Endothelial cell (in vitro differentiated cells): ENCODE measurements at regions not wholly inside any gene's neighbourhood (a gene's known extent, or its start where the extent isn't known, plus 50 kb on each side); places are given as distances from the start of the nearest gene placed in this dataset.

ENCODE experiments used
- DNase-seq: peaks from one replicate; pipeline ENCODE4 v3.0.0; 2021; ENCODE audit warnings: low spot score
- H3K27ac Mint-ChIP-seq: one replicate; pipeline ENCODE4 v1.8.0; 2021; ENCODE audit warnings: mixed read lengths, inconsistent platforms; ENCODE audit not compliant: unreplicated experiment
- H3K27me3 Mint-ChIP-seq: one replicate; pipeline ENCODE4 v1.8.0; 2021; ENCODE audit warnings: mild to moderate bottlenecking, moderate library complexity, mixed read lengths, inconsistent platforms; ENCODE audit not compliant: unreplicated experiment
- H3K36me3 Mint-ChIP-seq: one replicate; pipeline ENCODE4 v1.8.0; 2021; ENCODE audit warnings: mild to moderate bottlenecking, low read depth, mixed read lengths, inconsistent platforms; ENCODE audit not compliant: unreplicated experiment
- H3K4me1 Mint-ChIP-seq: one replicate; pipeline ENCODE4 v1.8.0; 2021; ENCODE audit warnings: mild to moderate bottlenecking, mixed read lengths, inconsistent platforms; ENCODE audit not compliant: unreplicated experiment
- H3K4me3 Mint-ChIP-seq: one replicate; pipeline ENCODE4 v1.8.0; 2021; ENCODE audit warnings: mild to moderate bottlenecking, mixed read lengths, inconsistent platforms; ENCODE audit not compliant: unreplicated experiment
- H3K9me3 Mint-ChIP-seq: one replicate; pipeline ENCODE4 v1.8.0; 2021; ENCODE audit warnings: mixed read lengths, inconsistent platforms; ENCODE audit not compliant: unreplicated experiment
- TF ChIP-seq, protein P1 (sequence below): fragments of 200-600 bp; sonication (generic); IDR thresholded peaks from one replicate; pipeline ENCODE4 v1.5.0; 2021; ENCODE audit warnings: antibody characterized with exemption; ENCODE audit not compliant: unreplicated experiment

DNA sequence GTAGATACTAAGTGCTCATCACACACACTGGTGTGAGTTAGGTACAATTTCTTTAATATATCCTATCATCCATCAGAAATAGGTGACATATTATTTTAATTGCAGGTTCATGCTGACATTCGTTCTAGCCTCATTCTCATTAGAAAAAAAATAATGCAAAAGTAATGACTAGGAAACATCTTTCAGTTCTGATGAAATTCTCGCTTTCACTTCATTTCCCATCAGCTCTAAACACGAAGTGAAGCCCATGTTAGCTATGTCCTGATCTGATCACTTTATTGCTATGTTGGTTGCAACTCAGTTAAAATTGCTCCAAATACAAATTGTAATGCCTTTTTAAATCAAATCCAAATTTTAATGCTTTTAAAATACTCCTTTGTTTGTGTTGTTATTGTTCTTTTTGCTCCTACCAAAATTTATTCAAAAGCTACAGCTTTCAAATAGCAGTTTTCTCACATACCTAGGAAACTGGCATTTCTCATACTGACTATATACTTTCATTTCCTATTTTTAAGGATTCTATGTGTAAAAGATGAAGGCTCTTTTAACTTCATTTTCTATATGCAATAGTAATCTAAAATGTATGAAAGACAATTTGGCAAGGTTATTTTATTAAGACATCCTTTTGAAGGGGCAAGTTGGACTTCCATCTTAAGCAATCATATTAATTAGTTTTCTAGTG lies 1237.8 kb upstream of the ACO1 start:
- Mint-ChIP-seq H3K27ac (no peak overlapping the region), H3K27me3 (no peaks in the 10 kb centered on the region), H3K4me3 (no peak overlapping the region), H3K36me3 (no peaks in the 10 kb centered on the region), H3K4me1 (no peaks in the 10 kb centered on the region), H3K9me3 (no peaks in the 10 kb centered on the region)
- TF ChIP-seq, protein P1, sequence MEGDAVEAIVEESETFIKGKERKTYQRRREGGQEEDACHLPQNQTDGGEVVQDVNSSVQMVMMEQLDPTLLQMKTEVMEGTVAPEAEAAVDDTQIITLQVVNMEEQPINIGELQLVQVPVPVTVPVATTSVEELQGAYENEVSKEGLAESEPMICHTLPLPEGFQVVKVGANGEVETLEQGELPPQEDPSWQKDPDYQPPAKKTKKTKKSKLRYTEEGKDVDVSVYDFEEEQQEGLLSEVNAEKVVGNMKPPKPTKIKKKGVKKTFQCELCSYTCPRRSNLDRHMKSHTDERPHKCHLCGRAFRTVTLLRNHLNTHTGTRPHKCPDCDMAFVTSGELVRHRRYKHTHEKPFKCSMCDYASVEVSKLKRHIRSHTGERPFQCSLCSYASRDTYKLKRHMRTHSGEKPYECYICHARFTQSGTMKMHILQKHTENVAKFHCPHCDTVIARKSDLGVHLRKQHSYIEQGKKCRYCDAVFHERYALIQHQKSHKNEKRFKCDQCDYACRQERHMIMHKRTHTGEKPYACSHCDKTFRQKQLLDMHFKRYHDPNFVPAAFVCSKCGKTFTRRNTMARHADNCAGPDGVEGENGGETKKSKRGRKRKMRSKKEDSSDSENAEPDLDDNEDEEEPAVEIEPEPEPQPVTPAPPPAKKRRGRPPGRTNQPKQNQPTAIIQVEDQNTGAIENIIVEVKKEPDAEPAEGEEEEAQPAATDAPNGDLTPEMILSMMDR: no peak
- DNase-seq: no peak

DNA sequence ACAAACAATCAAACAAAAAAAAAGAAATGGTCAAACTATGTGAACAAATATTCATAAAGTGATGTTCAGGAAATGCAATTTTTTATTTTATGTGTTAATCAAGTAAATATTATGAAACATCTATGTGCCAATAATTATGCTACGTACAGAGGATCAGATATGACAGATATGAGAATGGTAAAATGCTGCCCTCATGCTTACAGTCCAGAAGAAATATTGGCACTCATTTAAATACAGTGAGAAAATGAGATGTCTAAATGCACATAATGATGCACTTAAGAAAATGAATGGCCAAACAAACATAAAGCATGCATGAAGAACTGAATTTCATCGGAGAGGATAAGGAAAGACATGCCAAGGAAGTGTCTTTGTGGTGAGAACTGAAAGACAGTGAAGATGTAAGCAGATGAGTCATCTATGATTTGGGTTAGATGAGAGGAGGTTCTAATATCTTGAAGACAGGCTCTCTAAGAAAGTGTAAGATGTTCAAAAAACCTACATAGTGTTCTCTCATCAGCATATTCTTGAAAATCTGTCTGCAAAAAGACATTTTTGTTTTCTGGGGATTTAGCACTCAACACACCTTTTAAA lies 1231.1 kb upstream of the ACO1 start:
- H3K9me3 Mint-ChIP-seq: no peaks in the 10 kb centered on the region
- TF ChIP-seq, protein P1: no peak

DNA sequence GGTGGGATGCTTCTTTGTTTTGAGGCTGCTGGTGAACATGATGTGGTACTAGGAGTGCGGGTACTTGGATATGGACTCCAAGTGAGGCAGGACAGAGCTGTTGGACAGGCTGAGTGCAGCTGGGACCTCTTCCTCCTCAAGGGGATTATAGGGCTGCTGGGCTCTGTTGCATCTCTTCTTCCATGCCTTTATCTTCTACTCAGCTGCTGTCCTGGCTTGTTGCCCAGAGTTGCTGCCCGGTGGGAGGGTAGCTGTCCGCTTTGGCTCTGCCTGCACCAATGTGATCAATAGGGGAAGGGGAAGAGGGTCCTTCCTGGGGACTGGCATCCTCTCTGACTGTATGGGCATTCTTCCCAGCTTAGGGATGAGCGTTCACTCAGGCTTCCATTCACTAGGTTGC lies 1217.9 kb upstream of the ACO1 start:
- TF ChIP-seq, protein P1: no peak
- Mint-ChIP-seq H3K9me3 (no peaks in the 10 kb centered on the region), H3K27me3 (peaks cover 3% of the 10 kb centered on the region), H3K36me3 (no peaks in the 10 kb centered on the region), H3K4me3 (no peak overlapping the region), H3K4me1 (no peaks in the 10 kb centered on the region), H3K27ac (no peak overlapping the region)
- DNase-seq: no peak

More for the DNA sequence above, 1231.1 kb upstream of the ACO1 start:
- no peaks in the 10 kb centered on the region for H3K4me1 Mint-ChIP-seq
- H3K27ac Mint-ChIP-seq: no peak overlapping the region
- H3K27me3 Mint-ChIP-seq: peaks cover 2% of the 10 kb centered on the region
- DNase-seq: no peak
- H3K36me3 Mint-ChIP-seq: no peaks in the 10 kb centered on the region
- H3K4me3 Mint-ChIP-seq: no peak overlapping the region

DNA sequence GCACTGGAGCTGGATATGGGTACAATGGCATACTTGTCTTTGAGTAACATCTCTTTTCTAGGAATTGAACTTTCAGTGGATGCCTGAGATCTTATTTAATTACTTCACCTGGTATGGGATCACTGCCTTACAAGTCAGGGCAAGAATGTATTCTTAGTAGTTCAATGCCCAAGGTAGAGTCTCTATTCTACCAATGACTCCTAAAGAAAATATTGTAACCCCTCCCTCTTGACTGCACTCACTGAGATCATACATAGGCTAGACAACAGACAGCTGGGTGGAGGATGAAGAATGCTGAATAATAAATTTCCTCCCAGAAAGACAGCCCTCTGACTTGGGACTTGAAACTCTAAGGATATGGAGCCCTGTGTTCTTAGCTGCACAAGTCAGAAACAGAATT lies 1216.3 kb upstream of the ACO1 start:
- Mint-ChIP-seq H3K36me3 (no peaks in the 10 kb centered on the region), H3K27ac (no peak overlapping the region)

DNA sequence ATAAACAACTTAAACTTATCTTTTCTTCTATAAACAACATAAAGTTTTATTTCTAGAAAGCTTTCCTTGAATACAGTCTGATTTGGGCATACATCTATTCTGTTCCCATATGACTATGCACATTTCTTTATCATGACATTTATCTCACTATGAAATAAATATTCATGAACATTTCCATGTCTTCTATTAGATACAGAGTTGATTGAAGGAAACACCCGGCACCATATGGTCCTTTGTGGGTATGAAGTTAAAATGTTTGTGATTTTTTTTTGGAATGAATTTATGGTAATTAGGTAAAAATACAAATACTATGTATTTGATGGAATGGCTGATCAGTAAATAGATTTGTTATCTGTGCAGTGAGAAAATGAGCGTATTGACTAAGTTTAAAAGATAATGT lies 1209.8 kb upstream of the ACO1 start:
- no peak for DNase-seq
- Mint-ChIP-seq H3K4me1 (no peaks in the 10 kb centered on the region), H3K4me3 (no peak overlapping the region), H3K27ac (no peak overlapping the region), H3K36me3 (no peaks in the 10 kb centered on the region), H3K27me3 (no peaks in the 10 kb centered on the region), H3K9me3 (no peaks in the 10 kb centered on the region)
- TF ChIP-seq, protein P1: no peak

More for the DNA sequence above, 1216.3 kb upstream of the ACO1 start:
- TF ChIP-seq, protein P1: no peak
- Mint-ChIP-seq H3K27me3 (peaks cover 3% of the 10 kb centered on the region), H3K4me1 (no peaks in the 10 kb centered on the region), H3K9me3 (no peaks in the 10 kb centered on the region), H3K4me3 (no peak overlapping the region)
- no peak for DNase-seq
